ENCODE measurements at regions not wholly inside any gene's neighbourhood (a gene's known extent, or its start where the extent isn't known, plus 50 kb on each side); places are given as distances from the start of the nearest gene placed in this dataset.
A peak's percentile ranks its signal among the peaks of the same experiment; 100 is the strongest.
"Not testable (repeated sequence)": the region's sequence is repeated elsewhere in the genome, so short reads cannot be mapped to it uniquely, and the experiment has no call there.

GRCh38 chr18:70936160-70936559 is 647.3 kb downstream of the SOCS6 start:
- DNase-seq (ENCODE audit: low read depth in 3 of 3, low spot score in 2 of 3), result no peak

DNA sequence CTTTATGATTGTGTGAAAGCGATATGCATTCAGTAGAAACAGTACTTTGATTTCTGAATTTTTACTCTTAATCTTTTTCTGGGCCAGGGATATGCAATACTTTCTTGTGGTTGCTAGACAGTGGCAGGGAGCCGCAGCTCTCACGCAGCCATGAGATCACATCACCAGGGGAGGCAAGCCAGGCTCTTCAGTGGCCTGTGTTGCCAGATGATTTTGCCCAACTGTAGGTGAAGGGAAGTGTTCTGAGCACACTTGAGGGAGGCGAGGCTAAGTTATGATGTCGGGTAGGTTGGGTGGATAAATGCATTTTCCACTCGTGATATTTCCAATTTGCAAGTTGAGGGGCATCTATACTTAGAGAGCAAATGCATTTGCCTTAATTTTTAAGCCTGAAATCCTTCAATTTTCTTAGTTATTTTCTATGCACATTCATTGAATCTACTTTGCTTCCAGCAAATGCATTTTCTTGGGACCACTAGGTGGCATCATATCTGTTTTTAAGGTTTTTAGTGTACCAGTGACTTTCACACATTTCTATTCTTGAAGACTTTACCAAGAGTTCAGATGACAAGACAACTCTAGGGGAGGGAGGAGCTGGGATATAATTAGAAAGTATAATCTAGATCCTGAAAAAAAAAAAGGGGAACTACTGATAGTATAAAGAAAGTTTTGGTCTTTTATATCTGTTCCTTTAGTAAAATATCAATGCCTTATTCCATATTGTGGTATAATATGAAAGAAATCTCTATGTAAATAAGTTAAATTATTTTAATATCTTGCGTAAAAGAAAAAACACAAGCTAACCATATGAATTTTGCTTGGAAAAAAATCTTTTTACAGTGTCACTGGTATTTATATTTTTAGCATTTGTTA is 643.3 kb downstream of the SOCS6 start:
- peak in 1 of 3 donors; percentile 7 for DNase-seq (ENCODE audit: low read depth in 3 of 3, low spot score in 2 of 3)

DNA sequence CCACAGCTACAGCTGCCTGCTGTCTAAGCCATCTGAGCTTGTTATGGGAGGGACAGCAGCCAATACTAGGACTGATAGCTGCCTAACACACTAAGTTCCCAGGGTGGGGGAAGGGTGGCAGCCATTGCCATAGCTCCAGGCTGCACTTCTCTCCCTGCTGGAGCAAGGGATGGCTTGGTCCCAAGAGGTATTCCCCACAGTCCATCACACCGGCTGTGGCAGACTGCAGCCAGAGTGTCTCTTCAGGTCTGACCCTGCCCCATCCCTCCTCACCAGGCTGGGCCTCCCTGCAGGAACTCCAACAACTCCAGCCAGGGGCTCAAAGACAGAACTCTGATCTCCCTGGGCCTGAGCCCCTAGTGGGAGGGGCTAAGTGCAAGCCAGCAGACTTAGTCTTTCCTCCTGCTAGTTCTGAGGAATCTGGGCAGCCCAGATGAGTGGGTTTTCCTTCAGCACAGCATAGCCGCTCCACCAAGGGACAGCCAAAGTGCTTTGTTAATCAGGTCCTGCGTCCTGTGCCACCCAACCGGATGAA is 632.1 kb downstream of the SOCS6 start:
- DNase-seq (ENCODE audit: low read depth in 3 of 3, low spot score in 2 of 3), result no peak

DNA sequence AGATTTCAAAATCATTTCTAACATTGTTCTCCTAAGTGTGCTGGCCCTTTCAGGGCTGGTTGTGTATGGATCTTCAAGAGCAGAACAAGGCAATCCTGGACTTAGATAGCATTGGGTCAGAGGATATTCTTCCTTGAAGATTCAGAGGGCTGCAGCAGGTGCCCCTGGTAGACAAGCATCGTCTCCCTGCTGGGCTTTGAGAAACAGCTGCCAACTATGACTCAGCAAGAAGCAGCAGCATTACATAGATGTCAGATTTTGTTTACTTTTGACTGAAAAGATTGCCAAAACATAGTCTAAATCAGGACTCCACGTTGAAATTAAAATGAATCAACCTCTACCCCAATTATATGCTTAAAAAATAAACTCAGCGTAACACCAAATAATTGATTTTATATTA is 618.8 kb downstream of the SOCS6 start:
- no peak for DNase-seq (ENCODE audit: low read depth in 3 of 3, low spot score in 2 of 3)

- no peak for DNase-seq (ENCODE audit: low read depth in 3 of 3, low spot score in 2 of 3)
Measured at GRCh38 chr18:70892381-70892780, 603.5 kb downstream of the SOCS6 start.

- DNase-seq (ENCODE audit: low read depth in 3 of 3, low spot score in 2 of 3), result no peak
Measured at GRCh38 chr18:70870292-70870691, 581.4 kb downstream of the SOCS6 start.

DNA sequence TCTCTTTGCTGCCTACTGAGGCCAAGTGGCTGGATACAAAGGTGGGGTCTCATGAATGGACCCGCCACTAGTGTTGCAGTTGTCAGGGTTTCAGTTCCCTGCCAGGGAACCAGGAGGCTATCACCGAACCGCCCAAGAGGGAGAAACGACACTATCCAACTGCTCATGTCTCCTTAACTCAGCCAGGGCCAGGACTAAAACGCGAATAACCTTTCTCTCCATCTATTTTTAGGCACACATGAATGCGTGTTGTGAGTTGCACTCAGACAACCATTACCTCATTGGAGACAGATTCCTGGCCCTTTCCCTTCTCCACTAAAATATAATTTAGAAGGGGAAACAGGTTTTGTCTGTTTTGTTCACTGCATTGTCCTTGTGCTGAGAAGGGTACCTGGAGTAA is 559.5 kb downstream of the SOCS6 start:
- DNase-seq (ENCODE audit: low read depth in 3 of 3, low spot score in 2 of 3), result no peak

- no peak for DNase-seq (ENCODE audit: low read depth in 3 of 3, low spot score in 2 of 3)
Measured at GRCh38 chr18:70840649-70841048, 551.8 kb downstream of the SOCS6 start.

GRCh38 chr18:70827632-70828031 is 538.8 kb downstream of the SOCS6 start:
- no peak for DNase-seq (ENCODE audit: low read depth in 3 of 3, low spot score in 2 of 3)

GRCh38 chr18:70826571-70826970 is 537.7 kb downstream of the SOCS6 start:
- no peak for DNase-seq (ENCODE audit: low read depth in 3 of 3, low spot score in 2 of 3)

DNA sequence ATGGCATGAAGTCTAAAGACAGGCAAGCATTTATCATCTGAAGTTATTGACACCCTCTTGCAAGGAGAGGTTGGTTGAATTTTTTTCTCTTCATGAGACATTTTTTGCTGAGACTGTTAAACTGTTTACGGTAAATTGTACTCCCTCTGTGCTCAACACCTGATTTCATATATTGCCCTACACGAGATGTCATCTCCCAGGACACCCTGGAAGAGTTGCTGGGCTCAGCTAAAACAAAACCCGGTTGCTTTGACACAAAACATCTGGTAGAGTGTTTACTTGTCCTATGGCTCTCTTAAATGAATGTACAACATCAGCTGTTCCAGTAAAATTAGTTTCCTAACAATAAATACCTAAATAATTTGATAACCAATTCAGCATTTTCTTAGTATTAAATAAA is 533.8 kb downstream of the SOCS6 start:
- no peak for DNase-seq (ENCODE audit: low read depth in 3 of 3, low spot score in 2 of 3)

DNA sequence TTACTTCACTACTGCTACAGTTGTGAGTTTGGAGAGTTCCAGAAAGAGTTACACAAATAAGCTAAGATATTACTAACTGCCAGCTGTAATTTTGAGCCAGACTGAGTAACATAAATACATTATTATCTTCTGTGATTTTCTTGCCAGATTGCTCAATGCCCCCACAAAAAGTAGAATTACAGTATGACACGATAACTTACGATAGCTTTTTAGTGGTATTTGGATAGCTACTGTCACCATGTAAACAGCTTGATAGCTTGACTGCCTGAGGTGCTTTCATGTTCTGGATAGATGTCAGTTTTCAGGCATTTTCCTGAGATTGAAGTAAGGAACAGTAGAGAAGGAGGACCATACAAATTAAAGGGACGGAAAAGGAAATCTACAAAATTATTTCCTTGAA is 533.3 kb downstream of the SOCS6 start:
- DNase-seq (ENCODE audit: low read depth in 3 of 3, low spot score in 2 of 3), result no peak

DNA sequence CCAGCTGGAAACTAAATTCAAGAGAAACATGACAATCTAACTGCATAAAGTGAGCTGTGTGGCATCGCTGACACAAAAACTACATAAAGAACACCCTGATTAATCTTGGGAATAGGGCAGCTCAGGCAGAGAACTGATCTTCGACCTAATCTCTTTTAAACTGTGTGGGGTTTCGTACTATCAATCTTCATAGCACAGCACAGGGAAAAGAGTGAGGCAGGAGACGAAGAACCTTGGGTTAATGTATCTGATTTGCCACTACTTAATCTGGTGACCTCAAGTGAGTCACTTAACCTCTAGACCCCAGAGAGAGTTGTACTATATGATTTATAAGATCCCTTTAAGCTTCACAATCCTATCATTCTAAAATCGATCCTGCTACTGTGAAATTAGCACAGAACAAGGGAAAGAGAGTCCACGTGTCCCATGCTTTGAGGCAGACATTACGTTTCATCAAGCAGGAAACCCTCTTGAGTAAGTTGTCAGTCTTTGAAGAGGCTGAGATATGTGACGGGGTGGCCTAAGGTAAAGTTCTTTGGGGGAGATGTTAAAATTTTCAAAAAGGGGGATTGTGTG is 519.7 kb downstream of the SOCS6 start:
- DNase-seq (ENCODE audit: low read depth in 3 of 3, low spot score in 2 of 3), result no peak

DNA sequence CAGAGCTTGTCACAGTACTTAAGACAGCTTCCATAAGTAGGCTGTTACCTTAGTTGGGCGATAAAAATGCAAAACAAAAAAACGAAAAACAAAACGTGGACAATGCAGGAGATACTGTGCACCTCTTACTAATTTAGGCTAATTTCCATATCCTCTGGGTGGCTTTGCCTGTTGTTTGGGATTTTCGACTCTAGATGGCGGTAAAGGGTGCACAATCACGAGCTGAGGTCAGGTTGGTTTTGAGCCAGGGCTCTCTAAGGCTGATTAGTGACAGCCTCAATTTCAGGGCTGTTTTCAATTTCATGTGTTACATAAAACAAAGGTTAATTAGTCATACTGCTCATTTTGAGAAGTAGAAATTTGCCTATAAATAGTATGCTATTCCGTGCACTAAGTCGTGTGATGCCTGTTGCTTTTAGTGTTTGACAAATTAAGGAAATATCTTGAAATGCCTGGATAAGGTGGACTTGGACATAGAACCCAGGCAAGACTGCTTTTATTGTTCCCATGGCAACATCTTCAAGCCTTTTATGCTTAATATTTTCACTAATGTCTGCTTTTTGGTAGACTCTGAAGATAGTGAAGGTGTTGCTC is 493.1 kb downstream of the SOCS6 start:
- DNase-seq (ENCODE audit: low read depth in 3 of 3, low spot score in 2 of 3), result peak; percentile 6 to 19 (median 10)

DNA sequence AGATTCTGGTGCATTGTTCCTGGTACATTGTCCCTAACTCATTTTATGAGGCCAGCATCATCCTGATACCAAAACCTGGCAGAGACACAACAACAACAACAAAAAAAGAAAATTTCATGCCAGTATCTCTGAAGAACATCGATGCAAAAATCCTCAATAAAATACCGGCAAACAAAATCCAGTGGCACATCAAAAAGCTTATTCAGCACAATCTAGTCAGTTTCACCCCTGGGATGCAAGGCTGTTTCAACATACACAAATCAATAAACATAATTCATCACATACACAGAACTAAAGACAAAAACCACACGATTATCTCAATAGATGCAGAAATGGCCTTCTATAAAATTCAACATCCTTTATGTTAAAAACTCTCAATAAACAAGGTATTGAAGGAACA is 477.4 kb downstream of the SOCS6 start:
- not testable (repeated sequence) for DNase-seq (ENCODE audit: low read depth in 3 of 3, low spot score in 2 of 3)

GRCh38 chr18:70762812-70763211 is 474.0 kb downstream of the SOCS6 start:
- no peak for DNase-seq (ENCODE audit: low read depth in 3 of 3, low spot score in 2 of 3)

DNA sequence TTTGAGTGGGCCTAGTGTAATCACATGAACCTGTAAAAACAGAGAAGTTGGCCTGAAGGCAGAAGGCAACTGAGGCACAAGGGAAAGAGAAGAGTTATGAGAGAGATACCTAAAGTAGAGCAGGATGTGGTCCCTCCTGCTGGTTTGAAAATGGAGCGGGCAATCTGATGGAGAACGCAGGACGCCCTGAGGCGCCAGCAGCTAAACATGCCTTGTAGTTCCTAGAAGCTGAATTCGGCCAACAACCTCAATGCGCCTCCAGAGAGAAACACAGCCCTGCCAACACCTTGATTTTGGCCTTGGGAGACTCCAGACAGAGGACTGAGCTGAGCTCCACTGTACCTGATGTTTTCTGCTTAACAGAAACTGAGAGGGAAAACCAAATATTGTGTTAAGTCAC is 469.9 kb downstream of the SOCS6 start:
- no peak for DNase-seq (ENCODE audit: low read depth in 3 of 3, low spot score in 2 of 3)

DNA sequence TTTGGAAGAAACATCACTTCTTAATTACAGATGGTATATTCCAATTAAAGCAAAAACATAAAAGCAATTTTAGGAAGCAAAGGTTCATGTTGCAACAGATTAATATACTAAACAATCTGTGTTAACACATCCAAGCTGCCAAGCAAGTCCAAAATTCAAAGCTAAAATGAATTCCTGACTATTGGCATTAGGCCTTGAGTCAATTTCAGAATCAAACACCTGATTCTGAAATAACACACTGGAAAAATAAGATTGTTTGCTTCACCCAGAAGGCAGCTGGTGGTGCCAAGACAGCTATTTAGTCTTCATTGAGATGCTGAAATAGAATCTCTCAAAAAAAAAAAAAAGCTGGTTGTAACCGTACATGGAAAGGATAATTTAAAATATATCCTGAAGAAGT is 465.6 kb downstream of the SOCS6 start:
- no peak for DNase-seq (ENCODE audit: low read depth in 3 of 3, low spot score in 2 of 3)

DNA sequence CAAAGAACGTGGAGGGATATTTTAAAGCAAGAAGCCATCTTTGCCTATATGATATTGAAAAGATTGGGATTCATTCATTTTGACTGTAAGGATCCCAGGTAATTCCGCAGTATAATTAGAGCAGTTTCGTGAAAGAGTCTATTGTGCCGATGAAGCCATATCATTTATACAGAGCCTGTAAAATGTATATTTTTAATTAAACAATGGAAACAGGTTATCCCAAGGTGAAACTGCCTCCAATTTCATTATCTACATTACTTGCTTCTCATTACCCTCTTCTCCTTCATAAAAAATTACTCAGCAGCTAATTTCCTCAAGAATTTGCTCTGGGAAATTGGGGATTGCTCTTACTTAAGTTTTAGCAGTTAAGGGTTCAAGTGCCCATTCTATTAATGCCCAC is 444.1 kb downstream of the SOCS6 start:
- DNase-seq (ENCODE audit: low read depth in 3 of 3, low spot score in 2 of 3), result no peak

DNA sequence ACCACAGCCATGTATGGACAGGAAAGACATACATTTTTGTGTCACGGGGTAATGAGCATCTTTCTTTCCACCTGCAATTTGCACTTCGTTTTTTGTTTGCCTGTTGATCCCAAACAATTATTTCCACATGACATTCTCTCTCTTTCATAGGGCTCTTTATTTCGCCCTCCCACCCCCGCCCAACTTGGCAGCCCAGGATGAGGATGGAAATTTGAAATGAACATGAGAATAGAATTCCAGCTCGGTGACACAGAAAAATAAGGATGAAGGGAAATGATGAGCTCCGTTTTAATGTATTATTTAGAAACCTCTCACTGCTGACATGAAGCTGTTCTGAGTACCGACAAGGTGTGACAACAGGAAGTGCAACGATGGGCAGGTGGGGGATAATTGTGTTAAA is 443.3 kb downstream of the SOCS6 start:
- no peak for DNase-seq (ENCODE audit: low read depth in 3 of 3, low spot score in 2 of 3)

DNA sequence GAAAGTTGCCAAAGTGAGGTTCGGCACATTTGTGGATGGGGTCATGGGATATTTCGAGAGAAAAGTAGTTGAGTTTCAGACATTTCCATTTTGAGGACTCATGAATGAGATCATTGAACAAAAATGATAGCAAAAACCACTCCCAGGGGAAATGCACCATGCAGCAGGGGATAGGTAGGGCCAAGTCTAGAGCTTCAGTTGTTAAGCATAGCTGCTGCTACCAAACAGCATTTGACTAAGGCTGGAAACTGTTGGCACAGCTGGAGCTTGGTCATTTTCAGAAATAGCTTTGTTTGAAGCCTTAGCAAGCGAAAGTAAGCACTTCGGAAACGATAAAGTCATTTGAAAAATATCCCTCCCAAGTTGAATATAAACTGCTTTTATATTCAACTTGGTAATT is 431.8 kb downstream of the SOCS6 start:
- DNase-seq (ENCODE audit: low read depth in 3 of 3, low spot score in 2 of 3), result no peak

- DNase-seq (ENCODE audit: low read depth in 3 of 3, low spot score in 2 of 3), result no peak
Measured at GRCh38 chr18:70709720-70710119, 420.9 kb downstream of the SOCS6 start.
